Stimulated activated CD4-positive, alpha-beta T cell treated with anti-CD3 and anti-CD28 coated beads, Interleukin-1b, Interleukin-23, amount 100 ng/mL, for 4 hours (primary cell): ENCODE measurements at regions not wholly inside any gene's neighbourhood (a gene's known extent, or its start where the extent isn't known, plus 50 kb on each side); places are given as distances from the start of the nearest gene placed in this dataset.
"Not testable (repeated sequence)": the region's sequence is repeated elsewhere in the genome, so short reads cannot be mapped to it uniquely, and the experiment has no call there.

ENCODE experiments used
- DNase-seq, 2 donors: peaks; one replicate each; pipeline ENCODE4 v3.0.0-alpha.2; 2020; ENCODE audit warnings: low read depth in 2 of 2

DNA sequence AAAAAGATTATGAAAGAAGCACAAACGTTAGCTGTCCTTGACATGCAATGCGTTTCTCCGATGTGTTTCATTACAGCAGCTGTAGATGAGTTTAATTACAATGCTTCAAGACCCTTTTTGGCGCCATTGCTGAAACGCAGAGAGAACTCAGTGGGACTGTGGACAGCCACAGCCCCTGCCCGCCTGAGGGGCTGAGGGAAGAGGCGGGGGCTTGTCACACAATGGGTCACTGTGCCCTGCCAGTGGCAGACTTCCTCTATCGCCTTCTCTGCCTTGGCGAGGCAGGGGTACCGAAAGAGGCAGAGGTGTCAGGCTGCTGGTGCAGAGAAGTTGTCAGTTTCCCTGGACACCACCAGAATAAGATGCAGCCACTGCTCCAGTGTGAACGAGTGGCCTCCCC lies 252.0 kb downstream of the NR2F2 start:
- no peak for DNase-seq

GRCh38 chr15:96583671-96584070 lies 253.2 kb downstream of the NR2F2 start:
- DNase-seq, result no peak

DNA sequence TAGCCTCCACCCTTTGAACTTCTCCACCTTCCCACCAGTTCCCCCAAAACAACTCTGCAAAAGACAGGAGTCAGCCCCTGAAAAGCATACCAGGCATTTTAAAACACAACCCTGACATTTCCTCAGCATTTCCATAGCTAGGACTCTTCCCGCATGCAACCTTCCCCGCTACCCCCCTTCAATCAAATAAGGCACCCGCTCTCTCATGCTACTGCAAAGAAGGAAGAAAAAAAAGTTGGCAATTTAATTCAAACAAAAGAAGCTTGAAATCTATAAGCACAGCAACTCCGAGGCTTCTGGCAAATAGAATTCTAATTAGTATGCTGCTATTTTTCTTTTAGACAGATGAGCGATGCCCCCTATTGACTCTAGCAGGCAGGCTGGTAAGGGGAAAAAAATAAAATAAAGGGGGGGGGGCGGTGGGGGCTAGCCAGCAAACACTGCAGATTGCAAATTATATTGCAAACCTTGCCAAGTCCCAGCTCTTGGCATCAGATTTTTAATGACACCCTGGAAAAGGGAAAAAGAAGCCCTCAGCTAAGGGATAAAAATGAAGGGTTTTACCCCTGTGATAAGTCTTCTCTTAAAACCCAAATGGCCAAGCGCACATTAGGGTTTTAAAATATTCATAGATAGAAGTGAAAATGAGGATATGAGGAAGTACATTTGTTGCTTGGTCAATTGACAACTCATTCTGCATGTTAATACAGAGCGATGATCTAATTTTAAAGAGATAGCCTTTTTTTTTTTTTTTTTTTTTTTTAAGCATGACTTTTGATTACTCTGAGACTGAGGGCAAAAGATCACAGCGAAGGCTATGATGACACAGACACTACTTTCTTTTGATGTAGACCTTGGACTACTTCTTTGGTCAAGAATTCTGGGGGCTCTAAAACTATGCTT lies 255.2 kb downstream of the NR2F2 start:
- no peak for DNase-seq

GRCh38 chr15:96586901-96587300 lies 256.4 kb downstream of the NR2F2 start:
- DNase-seq, result no peak

- no peak for DNase-seq
Observed at GRCh38 chr15:96589864-96590263, 259.4 kb downstream of the NR2F2 start.

GRCh38 chr15:96593735-96594134 lies 263.2 kb downstream of the NR2F2 start:
- no peak for DNase-seq

DNA sequence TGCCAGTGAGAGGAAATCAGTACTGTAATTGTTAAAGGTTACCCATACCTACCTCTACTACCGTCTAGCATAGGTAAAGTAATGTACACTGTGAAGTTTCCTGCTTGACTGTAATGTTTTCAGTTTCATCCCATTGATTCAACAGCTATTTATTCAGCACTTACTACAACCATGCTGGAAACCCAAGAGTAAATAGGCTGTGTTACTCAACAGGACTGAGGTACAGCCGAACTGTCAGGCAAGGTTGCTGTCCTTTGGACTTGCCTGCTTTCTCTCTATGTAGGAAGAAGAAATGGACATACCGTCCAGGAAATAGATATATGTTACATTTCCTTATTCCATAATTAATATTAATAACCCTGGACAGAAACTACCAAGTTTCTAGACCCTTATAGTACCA lies 265.5 kb downstream of the NR2F2 start:
- no peak for DNase-seq

GRCh38 chr15:96598514-96598913 lies 268.0 kb downstream of the NR2F2 start:
- DNase-seq, result no peak

- DNase-seq, result no peak
Observed at GRCh38 chr15:96599268-96599667, 268.8 kb downstream of the NR2F2 start.

GRCh38 chr15:96600350-96600749 lies 269.9 kb downstream of the NR2F2 start:
- no peak for DNase-seq

DNA sequence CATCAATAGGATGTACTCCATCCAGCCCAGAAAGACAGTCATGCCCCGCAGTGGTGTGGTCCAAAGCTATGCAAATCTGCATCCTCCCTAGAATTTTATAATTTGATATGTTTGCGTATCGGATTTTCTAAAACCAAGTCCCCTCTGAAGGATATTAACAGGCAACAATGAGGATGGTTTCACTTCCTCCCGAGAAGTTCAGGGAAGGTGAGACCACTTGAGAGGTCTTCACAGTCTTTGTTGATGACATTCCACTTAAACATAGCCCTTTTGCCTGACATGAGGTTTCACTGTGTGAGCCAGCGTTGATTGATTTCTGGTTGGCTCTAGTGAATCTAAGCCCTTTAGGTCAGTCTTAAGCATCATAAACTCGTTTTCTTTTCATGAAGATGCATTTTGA lies 276.1 kb downstream of the NR2F2 start:
- no peak for DNase-seq

DNA sequence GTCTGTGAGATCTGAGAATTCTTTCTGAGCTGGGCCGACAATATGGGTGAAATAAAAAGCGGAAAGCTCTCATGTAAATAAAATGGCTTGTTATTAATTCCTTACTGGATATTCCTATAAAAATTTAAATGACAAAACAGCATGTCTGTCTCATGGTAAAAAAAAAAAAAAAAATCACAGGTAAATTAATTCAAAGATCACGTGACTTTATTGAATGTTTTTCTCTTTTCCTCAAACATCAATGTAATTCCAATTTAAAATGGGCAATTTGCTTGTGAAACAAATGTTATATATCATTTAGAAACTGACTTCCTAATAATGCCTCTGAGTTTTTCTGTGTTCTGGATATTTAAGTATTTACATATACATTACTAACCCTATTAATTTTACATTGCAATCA lies 280.3 kb downstream of the NR2F2 start:
- no peak for DNase-seq

DNA sequence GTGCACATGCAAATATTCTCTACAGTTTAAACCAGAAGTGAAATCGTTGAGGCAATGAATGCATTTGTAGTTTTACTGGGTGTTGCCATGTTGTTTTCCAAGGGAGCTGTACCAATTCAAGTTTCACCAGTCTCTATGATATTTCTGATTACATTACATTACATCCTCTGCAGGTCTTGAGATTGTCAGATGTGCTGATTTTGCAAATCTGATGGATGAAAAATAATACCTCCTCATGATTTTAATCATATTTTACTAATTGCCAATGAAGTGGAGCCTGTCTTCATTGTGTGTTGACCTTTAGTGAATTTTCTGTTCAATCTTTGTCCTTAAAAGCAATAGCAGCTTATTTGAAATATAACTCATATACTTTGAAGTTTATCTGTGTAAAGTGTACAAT lies 282.4 kb downstream of the NR2F2 start:
- no peak for DNase-seq

DNA sequence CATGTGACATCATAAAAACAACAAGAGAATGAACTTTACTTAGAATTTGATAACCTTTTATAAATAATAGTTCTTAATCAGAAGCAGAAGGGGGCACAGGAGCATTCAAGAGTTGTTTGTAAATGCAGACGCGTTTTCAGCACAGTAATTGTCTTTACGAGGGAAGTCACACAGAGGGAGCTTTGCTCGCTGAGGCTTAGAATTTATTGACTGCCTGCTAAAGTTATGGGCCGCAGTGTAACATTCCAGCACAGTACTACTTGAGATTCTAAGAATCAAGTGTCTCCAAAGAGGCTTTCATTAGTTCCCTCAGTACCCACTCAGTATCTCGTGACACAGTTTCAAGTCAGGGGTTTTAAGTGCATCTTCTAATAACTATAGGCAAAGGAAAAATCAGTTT lies 288.7 kb downstream of the NR2F2 start:
- DNase-seq, result no peak

- DNase-seq, result no peak
Observed at GRCh38 chr15:96622714-96623113, 292.2 kb downstream of the NR2F2 start.

- DNase-seq, result no peak
Observed at GRCh38 chr15:96625256-96625655, 294.8 kb downstream of the NR2F2 start.

- DNase-seq, result no peak
Observed at GRCh38 chr15:96627031-96627568, 296.6 kb downstream of the NR2F2 start.

GRCh38 chr15:96629511-96629910 lies 299.0 kb downstream of the NR2F2 start:
- DNase-seq, result no peak

- DNase-seq, result no peak
Observed at GRCh38 chr15:96638793-96639192, 308.3 kb downstream of the NR2F2 start.

DNA sequence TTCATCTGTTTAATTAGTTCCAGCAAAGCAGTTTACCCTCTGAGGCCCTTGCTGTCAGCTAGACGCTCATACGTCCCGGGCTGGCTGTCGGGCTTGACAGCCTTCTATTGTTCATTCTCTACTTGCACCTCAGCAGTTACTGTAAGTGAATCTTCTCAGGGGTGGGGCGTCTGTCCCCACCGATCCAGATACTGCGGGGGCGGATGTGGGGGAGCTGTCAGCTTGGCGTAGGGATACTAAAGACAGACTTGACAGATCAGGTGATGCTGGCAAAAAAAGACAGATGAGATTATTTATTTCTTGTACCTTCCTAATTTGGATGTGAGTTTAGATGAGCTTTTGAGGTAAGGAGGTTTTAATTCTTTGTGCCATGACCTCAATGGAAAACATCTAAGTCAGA lies 315.3 kb downstream of the NR2F2 start:
- DNase-seq, result no peak

GRCh38 chr15:96648866-96649265 lies 318.4 kb downstream of the NR2F2 start:
- DNase-seq, result no peak

GRCh38 chr15:96657096-96657495 lies 326.6 kb downstream of the NR2F2 start:
- DNase-seq, result no peak

DNA sequence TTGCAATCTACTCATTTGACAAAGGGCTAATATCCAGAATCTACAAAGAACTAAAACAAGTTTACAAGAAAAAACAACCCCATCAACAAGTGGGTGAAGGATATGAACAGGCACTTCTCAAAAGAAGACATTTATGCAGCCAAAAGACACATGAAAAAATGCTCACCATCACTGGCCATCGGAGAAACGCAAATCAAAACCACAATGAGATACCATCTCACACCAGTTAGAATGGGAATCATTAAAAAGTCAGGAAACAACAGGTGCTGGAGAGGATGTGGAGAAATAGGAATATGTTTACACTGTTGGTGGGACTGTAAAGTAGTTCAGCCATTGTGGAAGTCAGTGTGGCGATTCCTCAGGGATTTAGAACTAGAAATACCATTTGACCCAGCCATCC lies 336.5 kb downstream of the NR2F2 start:
- DNase-seq, result not testable (repeated sequence)

DNA sequence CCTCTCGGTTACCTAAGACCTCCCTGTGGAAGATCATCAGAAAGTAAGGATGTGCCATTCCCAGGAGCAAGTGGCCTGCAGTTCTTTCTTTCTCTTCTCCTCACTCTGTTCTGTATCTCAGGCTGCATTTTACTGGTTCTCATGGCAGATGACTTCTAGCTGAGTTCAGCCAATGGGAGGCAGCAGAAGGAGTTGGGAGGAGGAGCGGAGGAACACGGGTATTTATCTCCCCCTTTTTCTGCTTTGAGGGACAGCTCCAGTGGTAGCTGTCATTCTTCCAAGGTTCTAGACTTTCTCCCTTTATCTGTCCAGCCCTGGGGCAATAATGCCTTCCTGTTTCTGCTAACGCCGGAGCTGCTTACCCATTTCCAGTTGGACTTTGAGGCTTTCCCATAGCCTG lies 339.9 kb downstream of the NR2F2 start:
- no peak for DNase-seq
